AG09319 (cell line): ENCODE measurements at regions not wholly inside any gene's neighbourhood (a gene's known extent, or its start where the extent isn't known, plus 50 kb on each side); places are given as distances from the start of the nearest gene placed in this dataset.

ENCODE experiments used
- DNase-seq: peaks from one replicate; pipeline ENCODE4 v3.0.0-alpha.2; 2010; ENCODE audit warnings: low read depth; ENCODE audit errors: extremely low read depth
- CTCF ChIP-seq: IDR thresholded peaks from 2 replicates; pipeline ENCODE4 v1.5.1; 2011; ENCODE audit warnings: low read depth, mild to moderate bottlenecking, inconsistent platforms, low read length, moderate library complexity

GRCh38 chr6:125509477-125509876, 207.7 kb upstream of the HDDC2 start:
- no peak for TF ChIP-seq CTCF
- DNase-seq = no peak

GRCh38 chr6:125510405-125510804, 208.6 kb upstream of the HDDC2 start:
- no peak for TF ChIP-seq CTCF
- DNase-seq = no peak

GRCh38 chr6:125511809-125512396, 210.1 kb upstream of the HDDC2 start:
- no peak for DNase-seq
- TF ChIP-seq CTCF = no peak

GRCh38 chr6:125512621-125513020, 210.9 kb upstream of the HDDC2 start:
- TF ChIP-seq CTCF = peak; percentile 10; the same call in 1 of the 2 replicates
- DNase-seq = no peak

- DNase-seq = no peak
- TF ChIP-seq CTCF = no peak
Observed at GRCh38 chr6:125513978-125514377, 212.2 kb upstream of the HDDC2 start.

GRCh38 chr6:125516644-125517043, 214.9 kb upstream of the HDDC2 start:
- no peak for DNase-seq
- no peak for TF ChIP-seq CTCF

- DNase-seq = no peak
- no peak for TF ChIP-seq CTCF
Observed at GRCh38 chr6:125519367-125519766, 217.6 kb upstream of the HDDC2 start.
